ENCODE measurements at regions not wholly inside any gene's neighbourhood (a gene's known extent, or its start where the extent isn't known, plus 50 kb on each side); places are given as distances from the start of the nearest gene placed in this dataset.
A peak's percentile ranks its signal among the peaks of the same experiment; 100 is the strongest.

DNA sequence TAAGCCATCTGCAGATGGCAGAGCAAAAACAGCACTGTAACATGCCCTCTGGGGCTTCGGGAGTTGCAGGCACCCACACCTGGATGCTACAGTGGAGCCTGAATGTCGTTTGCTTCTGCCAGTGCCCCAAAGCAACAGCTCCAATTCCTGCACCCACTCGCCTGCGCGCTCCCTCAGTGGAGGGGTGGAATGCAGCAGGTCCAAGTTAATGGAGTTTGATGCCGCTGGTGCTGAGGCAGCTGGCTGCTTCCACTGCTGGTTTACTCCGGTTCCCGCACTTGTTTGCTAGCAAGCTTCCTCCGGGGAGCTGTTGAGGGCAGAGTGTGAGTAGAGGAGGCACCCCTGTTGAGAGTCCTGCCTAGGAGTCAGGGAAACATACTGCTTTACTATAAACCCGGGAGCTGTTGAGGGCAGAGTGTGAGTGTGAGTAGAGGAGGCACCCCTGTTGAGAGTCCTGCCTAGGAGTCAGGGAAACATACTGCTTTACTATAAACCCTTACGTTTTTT is 584.0 kb upstream of the TMPRSS15 start:
- TF ChIP-seq CTCF (IDR thresholded peaks at IDR 0.05) = no peak
- TF ChIP-seq POLR2A (IDR thresholded peaks at IDR 0.05) = no peak
- intact Hi-C loops (cut with DNase I; ENCODE audit: low total_unique reads) = no loop called here
- peak; percentile 14 for DNase-seq
- 57 to 72% methylated on average over 11 of the region's 11 CpGs for WGBS, 2 donors
- Histone ChIP-seq H3K9me3 (no peaks in the 10 kb centered on the region), H3K4me3 (no peak overlapping the region), H3K36me3 (ENCODE audit: low read depth, missing control alignments) (no peaks in the 10 kb centered on the region), H3K27me3 (no peaks in the 10 kb centered on the region), H3K4me1 (no peaks in the 10 kb centered on the region), H3K27ac (no peak overlapping the region)

DNA sequence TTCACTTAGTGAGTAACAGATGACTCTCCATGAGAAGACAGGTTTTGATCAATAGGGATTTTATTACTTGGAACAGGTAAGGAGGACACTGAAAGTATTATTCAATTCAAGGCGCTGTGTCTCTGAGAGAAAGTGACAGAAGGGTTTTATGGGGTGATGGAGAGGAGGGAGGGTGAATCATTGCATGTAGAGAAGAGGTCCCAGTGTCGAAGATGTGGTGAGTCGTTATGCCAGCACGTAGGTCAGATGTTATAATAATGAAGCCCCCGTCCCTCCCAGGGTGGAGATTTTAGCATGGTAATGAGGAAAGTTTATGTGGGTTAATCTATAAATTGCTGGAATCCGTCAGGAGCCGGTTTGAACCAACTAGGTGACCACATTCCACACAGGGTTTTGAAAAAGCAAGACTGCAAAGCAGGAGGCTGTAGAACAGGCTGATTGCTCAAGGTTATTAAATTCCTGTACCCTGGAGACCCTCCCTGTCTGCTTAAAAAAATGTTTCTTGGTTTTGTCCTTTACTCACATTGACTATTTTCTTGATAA is 586.4 kb upstream of the TMPRSS15 start:
- Histone ChIP-seq H3K27ac (no peak overlapping the region), H3K27me3 (no peaks in the 10 kb centered on the region), H3K4me1 (no peaks in the 10 kb centered on the region), H3K4me3 (no peak overlapping the region), H3K9me3 (no peaks in the 10 kb centered on the region), H3K36me3 (ENCODE audit: low read depth, missing control alignments) (no peaks in the 10 kb centered on the region)
- TF ChIP-seq CTCF (IDR thresholded peaks at IDR 0.05) (no peak), POLR2A (IDR thresholded peaks at IDR 0.05) (no peak)
- intact Hi-C loops (cut with DNase I; ENCODE audit: low total_unique reads) = no loop called here
- DNase-seq = no peak
- 50 to 53% methylated on average over 7 of the region's 7 CpGs for WGBS, 2 donors

- H3K4me3 ChIP-seq = no peak overlapping the region
- H3K4me1 ChIP-seq = no peaks in the 10 kb centered on the region
- no peaks in the 10 kb centered on the region for H3K27me3 ChIP-seq
- no peaks in the 10 kb centered on the region for H3K9me3 ChIP-seq
- WGBS, 2 donors = 70 to 83% methylated on average over 1 of the region's 1 CpG
- no peak for DNase-seq
- intact Hi-C loops (cut with DNase I; ENCODE audit: low total_unique reads) = no loop called here
- no peaks in the 10 kb centered on the region for H3K36me3 ChIP-seq (ENCODE audit: low read depth, missing control alignments)
- no peak overlapping the region for H3K27ac ChIP-seq
- TF ChIP-seq POLR2A (IDR thresholded peaks at IDR 0.05) (no peak), CTCF (IDR thresholded peaks at IDR 0.05) (no peak)
Observed at GRCh38 chr21:18991846-18992245, 588.3 kb upstream of the TMPRSS15 start.

- Histone ChIP-seq H3K27me3 (no peaks in the 10 kb centered on the region), H3K4me3 (no peak overlapping the region), H3K27ac (no peak overlapping the region), H3K9me3 (no peaks in the 10 kb centered on the region), H3K4me1 (no peaks in the 10 kb centered on the region), H3K36me3 (ENCODE audit: low read depth, missing control alignments) (no peaks in the 10 kb centered on the region)
- 70 to 78% methylated on average over 3 of the region's 3 CpGs for WGBS, 2 donors
- no peak for DNase-seq
- TF ChIP-seq CTCF (IDR thresholded peaks at IDR 0.05) (no peak), POLR2A (IDR thresholded peaks at IDR 0.05) (no peak)
- intact Hi-C loops (cut with DNase I; ENCODE audit: low total_unique reads) = no loop called here
Observed at GRCh38 chr21:19010251-19010650, 606.7 kb upstream of the TMPRSS15 start.

GRCh38 chr21:19010996-19011395 is 607.4 kb upstream of the TMPRSS15 start:
- DNase-seq = no peak
- WGBS, 2 donors = 58 to 74% methylated on average over 2 of the region's 2 CpGs
- intact Hi-C loops (cut with DNase I; ENCODE audit: low total_unique reads) = no loop called here

More at GRCh38 chr21:19010996-19011395, 607.4 kb upstream of the TMPRSS15 start:
- Histone ChIP-seq H3K4me3 (no peak overlapping the region), H3K36me3 (ENCODE audit: low read depth, missing control alignments) (no peaks in the 10 kb centered on the region), H3K27me3 (no peaks in the 10 kb centered on the region), H3K27ac (no peak overlapping the region), H3K9me3 (no peaks in the 10 kb centered on the region), H3K4me1 (no peaks in the 10 kb centered on the region)
- TF ChIP-seq CTCF (IDR thresholded peaks at IDR 0.05) = no peak
- no peak for TF ChIP-seq POLR2A (IDR thresholded peaks at IDR 0.05)
